NB4 (cell line): ENCODE measurements at regions not wholly inside any gene's neighbourhood (a gene's known extent, or its start where the extent isn't known, plus 50 kb on each side); places are given as distances from the start of the nearest gene placed in this dataset.

Experiments used
- CTCF ChIP-seq: IDR thresholded peaks from one replicate; pipeline ENCODE4 v1.5.1; 2012; ENCODE audit warnings: low read depth, low read length
- POLR2A ChIP-seq: IDR thresholded peaks from 2 replicates; pipeline ENCODE4 v1.6.1; 2011; ENCODE audit warnings: mild to moderate bottlenecking; ENCODE audit not compliant: insufficient read length; ENCODE audit errors: extremely low read depth

GRCh38 chr14:94998685-94999084, 158.6 kb downstream of the DICER1 start:
- no peak for TF ChIP-seq POLR2A
- no peak for TF ChIP-seq CTCF
